Neural progenitor cell (in vitro differentiated cells): ENCODE measurements at regions not wholly inside any gene's neighbourhood (a gene's known extent, or its start where the extent isn't known, plus 50 kb on each side); places are given as distances from the start of the nearest gene placed in this dataset.

Source experiments
- EZH2 ChIP-seq: fragments of 200-600 bp; sonication (generic); IDR thresholded peaks from 2 replicates; pipeline ENCODE4 v1.6.1; 2017; ENCODE audit warnings: antibody characterized with exemption, mild to moderate bottlenecking, moderate library complexity
- TF ChIP-seq, protein P1 (sequence below): fragments of 200-600 bp; sonication (generic); IDR thresholded peaks from 2 replicates; pipeline ENCODE4 v1.5.1; 2017; ENCODE audit warnings: antibody characterized with exemption, mild to moderate bottlenecking

DNA sequence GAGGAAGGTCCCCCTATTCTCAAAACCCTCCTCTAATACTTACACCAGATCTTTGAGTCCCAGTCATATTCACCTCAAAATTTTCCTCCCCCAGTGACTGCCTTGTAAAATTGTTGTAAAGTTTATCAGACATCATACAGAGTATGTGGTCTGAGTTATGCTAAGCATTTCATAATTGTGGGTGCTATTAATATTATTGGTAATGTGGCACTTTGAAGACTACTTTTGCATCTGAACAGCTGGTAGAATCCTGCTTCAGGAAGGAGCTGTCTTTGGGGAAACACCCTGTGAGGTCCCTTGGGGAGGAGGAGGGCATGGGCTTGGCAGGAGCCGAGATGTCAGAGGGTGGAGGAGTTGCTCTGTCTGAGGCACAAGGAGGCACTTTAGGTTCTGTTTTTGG, 164.9 kb upstream of the ZNF618 start:
- TF ChIP-seq, protein P1, sequence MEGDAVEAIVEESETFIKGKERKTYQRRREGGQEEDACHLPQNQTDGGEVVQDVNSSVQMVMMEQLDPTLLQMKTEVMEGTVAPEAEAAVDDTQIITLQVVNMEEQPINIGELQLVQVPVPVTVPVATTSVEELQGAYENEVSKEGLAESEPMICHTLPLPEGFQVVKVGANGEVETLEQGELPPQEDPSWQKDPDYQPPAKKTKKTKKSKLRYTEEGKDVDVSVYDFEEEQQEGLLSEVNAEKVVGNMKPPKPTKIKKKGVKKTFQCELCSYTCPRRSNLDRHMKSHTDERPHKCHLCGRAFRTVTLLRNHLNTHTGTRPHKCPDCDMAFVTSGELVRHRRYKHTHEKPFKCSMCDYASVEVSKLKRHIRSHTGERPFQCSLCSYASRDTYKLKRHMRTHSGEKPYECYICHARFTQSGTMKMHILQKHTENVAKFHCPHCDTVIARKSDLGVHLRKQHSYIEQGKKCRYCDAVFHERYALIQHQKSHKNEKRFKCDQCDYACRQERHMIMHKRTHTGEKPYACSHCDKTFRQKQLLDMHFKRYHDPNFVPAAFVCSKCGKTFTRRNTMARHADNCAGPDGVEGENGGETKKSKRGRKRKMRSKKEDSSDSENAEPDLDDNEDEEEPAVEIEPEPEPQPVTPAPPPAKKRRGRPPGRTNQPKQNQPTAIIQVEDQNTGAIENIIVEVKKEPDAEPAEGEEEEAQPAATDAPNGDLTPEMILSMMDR, result no peak
- TF ChIP-seq EZH2, result no peak
